Breast epithelium (tissue), 4 donors: ENCODE measurements at regions not wholly inside any gene's neighbourhood (a gene's known extent, or its start where the extent isn't known, plus 50 kb on each side); places are given as distances from the start of the nearest gene placed in this dataset.

Source experiments
- DNase-seq, 2 donors: peaks; one replicate each; pipeline ENCODE4 v3.0.0-alpha.2; 2019; ENCODE audit warnings: low spot score in 2 of 2
- H3K27ac ChIP-seq, 2 donors: fragments of 200-600 bp; sonication (generic) in 1 of 2; one replicate each; pipeline ENCODE4 v1.5.1; 2016 to 2019; ENCODE audit warnings: mild to moderate bottlenecking in 1 of 2
- H3K27me3 ChIP-seq, 2 donors: fragments of 200-600 bp; sonication (generic) in 1 of 2; one replicate each; pipeline versions ENCODE4 v1.5.1 to v1.6.0; 2017 to 2019; ENCODE audit warnings: control low read depth in 1 of 2, mild to moderate bottlenecking in 1 of 2
- H3K36me3 ChIP-seq: fragments of 200-600 bp; one replicate; pipeline ENCODE4 v1.5.1; 2019
- H3K4me1 ChIP-seq, 2 donors: fragments of 200-600 bp; sonication (generic); one replicate each; pipeline ENCODE4 v1.5.1; 2016 to 2019; ENCODE audit warnings: control low read depth in 1 of 2
- H3K4me3 ChIP-seq, 3 donors: fragments of 200-600 bp; sonication (generic); 1 replicate in 2 of 3; 2 replicates in 1 of 3; pipeline ENCODE4 v1.5.1; 2016 to 2019; ENCODE audit warnings: mild to moderate bottlenecking in 3 of 3, moderate library complexity in 2 of 3
- H3K9me3 ChIP-seq, 2 donors: fragments of 200-600 bp; sonication (generic) in 1 of 2; one replicate each; pipeline ENCODE4 v1.5.1; 2016 to 2019; ENCODE audit warnings: control low read depth in 1 of 2
- POLR2A ChIP-seq: fragments of 450-650 bp; IDR thresholded peaks from one replicate; pipeline ENCODE4 v1.6.1; 2016; ENCODE audit warnings: antibody characterized with exemption, mild to moderate bottlenecking, moderate library complexity
- POLR2AphosphoS5 ChIP-seq, 3 donors: sonication (generic); formaldehyde crosslinking; IDR thresholded peaks; one replicate each; pipeline ENCODE4 v1.6.1; 2017; ENCODE audit warnings: antibody characterized with exemption in 3 of 3
- intact Hi-C: fragments of 100-400 bp; cut with DNase I; formaldehyde crosslinking; loops from one replicate; pipeline ENCODE4 v1.15.1; 2023; ENCODE audit warnings: low total_unique reads
- TF ChIP-seq, protein P1 (sequence below), 3 donors: fragments of 450-650 bp; IDR thresholded peaks; one replicate each; pipeline ENCODE4 v1.5.1; 2016 to 2017; ENCODE audit warnings: antibody characterized with exemption in 3 of 3, mild to moderate bottlenecking in 3 of 3, moderate library complexity in 3 of 3

- Histone ChIP-seq H3K4me1 (no peaks in the 10 kb centered on the region), H3K27me3 (no peaks in the 10 kb centered on the region), H3K27ac (no peak overlapping the region), H3K36me3 (no peaks in the 10 kb centered on the region), H3K4me3 (no peak overlapping the region), H3K9me3 (no peaks in the 10 kb centered on the region)
- intact Hi-C loops, result no loop called here
- no peak for DNase-seq
- no peak for TF ChIP-seq POLR2AphosphoS5 (IDR thresholded peaks at IDR 0.05)
- TF ChIP-seq POLR2A, result no peak
- TF ChIP-seq, protein P1, sequence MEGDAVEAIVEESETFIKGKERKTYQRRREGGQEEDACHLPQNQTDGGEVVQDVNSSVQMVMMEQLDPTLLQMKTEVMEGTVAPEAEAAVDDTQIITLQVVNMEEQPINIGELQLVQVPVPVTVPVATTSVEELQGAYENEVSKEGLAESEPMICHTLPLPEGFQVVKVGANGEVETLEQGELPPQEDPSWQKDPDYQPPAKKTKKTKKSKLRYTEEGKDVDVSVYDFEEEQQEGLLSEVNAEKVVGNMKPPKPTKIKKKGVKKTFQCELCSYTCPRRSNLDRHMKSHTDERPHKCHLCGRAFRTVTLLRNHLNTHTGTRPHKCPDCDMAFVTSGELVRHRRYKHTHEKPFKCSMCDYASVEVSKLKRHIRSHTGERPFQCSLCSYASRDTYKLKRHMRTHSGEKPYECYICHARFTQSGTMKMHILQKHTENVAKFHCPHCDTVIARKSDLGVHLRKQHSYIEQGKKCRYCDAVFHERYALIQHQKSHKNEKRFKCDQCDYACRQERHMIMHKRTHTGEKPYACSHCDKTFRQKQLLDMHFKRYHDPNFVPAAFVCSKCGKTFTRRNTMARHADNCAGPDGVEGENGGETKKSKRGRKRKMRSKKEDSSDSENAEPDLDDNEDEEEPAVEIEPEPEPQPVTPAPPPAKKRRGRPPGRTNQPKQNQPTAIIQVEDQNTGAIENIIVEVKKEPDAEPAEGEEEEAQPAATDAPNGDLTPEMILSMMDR (IDR thresholded peaks at IDR 0.05), result no peak
Measured at GRCh38 chr11:127596433-127596832, 595.9 kb upstream of the KIRREL3 start.

DNA sequence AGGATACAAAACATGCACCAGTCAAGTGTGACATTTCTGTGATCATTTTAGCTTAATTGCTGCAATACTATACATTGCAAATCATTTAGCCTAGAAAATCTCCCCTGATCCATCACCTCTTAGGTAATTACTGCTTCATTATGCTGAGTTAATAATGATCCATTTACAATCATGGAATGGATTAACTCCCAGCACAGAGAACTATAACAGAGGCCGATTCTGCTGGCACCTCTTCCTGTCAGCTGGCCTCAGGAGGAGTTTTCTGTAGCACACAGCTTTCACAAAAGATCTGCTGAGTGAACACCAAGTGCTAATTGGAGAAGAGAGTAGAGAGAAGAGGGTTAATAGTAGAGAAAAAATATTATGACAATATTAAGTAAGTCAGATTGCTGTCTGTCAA is 591.8 kb upstream of the KIRREL3 start:
- H3K27me3 ChIP-seq, result no peaks in the 10 kb centered on the region
- H3K27ac ChIP-seq, result no peak overlapping the region
- no peak overlapping the region for H3K4me3 ChIP-seq
- intact Hi-C loops, result no loop called here
- no peak for DNase-seq
- no peaks in the 10 kb centered on the region for H3K4me1 ChIP-seq
- no peaks in the 10 kb centered on the region for H3K36me3 ChIP-seq
- TF ChIP-seq, protein P1 (IDR thresholded peaks at IDR 0.05), result no peak
- H3K9me3 ChIP-seq, result no peaks in the 10 kb centered on the region

DNA sequence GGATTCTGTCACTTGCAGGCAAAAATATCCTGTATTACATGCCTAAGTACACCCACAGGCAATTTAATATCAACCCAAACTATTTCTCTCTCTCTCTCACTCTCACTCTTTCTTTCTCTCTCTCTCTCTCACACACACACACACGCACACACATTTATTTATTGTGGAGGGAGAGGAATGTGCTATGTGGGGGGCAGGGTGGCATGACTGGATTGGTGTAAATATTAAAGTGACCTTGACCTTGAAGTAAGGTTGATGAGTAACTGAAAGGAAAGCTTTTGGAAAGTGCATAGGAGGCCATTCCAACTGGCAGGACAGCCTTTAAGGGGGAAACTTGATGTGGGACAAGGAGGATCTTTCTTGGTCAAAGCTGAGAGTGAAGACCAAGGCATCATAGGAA is 589.7 kb upstream of the KIRREL3 start:
- no peaks in the 10 kb centered on the region for H3K4me1 ChIP-seq
- no peaks in the 10 kb centered on the region for H3K9me3 ChIP-seq
- no peak for TF ChIP-seq POLR2AphosphoS5 (IDR thresholded peaks at IDR 0.05)
- TF ChIP-seq, protein P1 (IDR thresholded peaks at IDR 0.05), result no peak
- no peak for TF ChIP-seq POLR2A
- H3K36me3 ChIP-seq, result no peaks in the 10 kb centered on the region
- no peak overlapping the region for H3K4me3 ChIP-seq
- H3K27ac ChIP-seq, result no peak overlapping the region
- no peak for DNase-seq
- intact Hi-C loops, result no loop called here
- H3K27me3 ChIP-seq, result no peaks in the 10 kb centered on the region

- no peaks in the 10 kb centered on the region for H3K27me3 ChIP-seq
- no peaks in the 10 kb centered on the region for H3K36me3 ChIP-seq
- intact Hi-C loops, result no loop called here
- no peak for DNase-seq
- TF ChIP-seq POLR2AphosphoS5 (IDR thresholded peaks at IDR 0.05) (no peak), POLR2A (no peak)
- TF ChIP-seq, protein P1 (IDR thresholded peaks at IDR 0.05), result no peak
- H3K9me3 ChIP-seq, result no peaks in the 10 kb centered on the region
- H3K27ac ChIP-seq, result no peak overlapping the region
- H3K4me1 ChIP-seq, result no peaks in the 10 kb centered on the region
- no peak overlapping the region for H3K4me3 ChIP-seq
Measured at GRCh38 chr11:127588431-127588830, 587.9 kb upstream of the KIRREL3 start.

GRCh38 chr11:127587511-127587910 is 586.9 kb upstream of the KIRREL3 start:
- intact Hi-C loops, result no loop called here
- TF ChIP-seq, protein P1 (IDR thresholded peaks at IDR 0.05), result no peak
- TF ChIP-seq POLR2A (no peak), POLR2AphosphoS5 (IDR thresholded peaks at IDR 0.05) (no peak)
- Histone ChIP-seq H3K4me1 (no peaks in the 10 kb centered on the region), H3K27ac (no peak overlapping the region), H3K27me3 (no peaks in the 10 kb centered on the region), H3K9me3 (no peaks in the 10 kb centered on the region), H3K4me3 (no peak overlapping the region), H3K36me3 (no peaks in the 10 kb centered on the region)
- no peak for DNase-seq
